Osteocyte (in vitro differentiated cells): ENCODE measurements at regions not wholly inside any gene's neighbourhood (a gene's known extent, or its start where the extent isn't known, plus 50 kb on each side); places are given as distances from the start of the nearest gene placed in this dataset.
A peak's percentile ranks its signal among the peaks of the same experiment; 100 is the strongest.

ENCODE experiments used
- DNase-seq: peaks from one replicate; pipeline ENCODE4 v3.0.0; 2021; ENCODE audit warnings: mixed read lengths; ENCODE audit not compliant: unreplicated experiment; ENCODE audit errors: extremely low spot score
- H3K27ac Mint-ChIP-seq: one replicate; pipeline ENCODE4 v1.8.0; 2021; ENCODE audit warnings: mild to moderate bottlenecking, mixed read lengths; ENCODE audit not compliant: unreplicated experiment
- H3K27me3 Mint-ChIP-seq: one replicate; pipeline ENCODE4 v1.8.0; 2021; ENCODE audit warnings: mixed read lengths; ENCODE audit not compliant: unreplicated experiment
- H3K36me3 Mint-ChIP-seq: one replicate; pipeline ENCODE4 v1.8.0; 2021; ENCODE audit warnings: mixed read lengths; ENCODE audit not compliant: unreplicated experiment
- H3K4me1 Mint-ChIP-seq: one replicate; pipeline ENCODE4 v1.8.0; 2021; ENCODE audit warnings: mixed read lengths; ENCODE audit not compliant: unreplicated experiment
- H3K4me3 Mint-ChIP-seq: one replicate; pipeline ENCODE4 v1.8.0; 2021; ENCODE audit warnings: mild to moderate bottlenecking, moderate library complexity, mixed read lengths; ENCODE audit not compliant: unreplicated experiment
- H3K9me3 Mint-ChIP-seq: one replicate; pipeline ENCODE4 v1.8.0; 2021; ENCODE audit warnings: mixed read lengths; ENCODE audit not compliant: unreplicated experiment
- CTCF ChIP-seq: fragments of 200-600 bp; sonication (generic); IDR thresholded peaks from 2 replicates; pipeline ENCODE4 v1.5.0; 2021; ENCODE audit warnings: antibody characterized with exemption, mild to moderate bottlenecking, moderate library complexity

- no peak for DNase-seq
- Mint-ChIP-seq H3K27ac (no peak overlapping the region), H3K4me3 (no peak overlapping the region), H3K4me1 (no peaks in the 10 kb centered on the region), H3K27me3 (peaks cover 45% of the 10 kb centered on the region), H3K9me3 (peaks cover 14% of the 10 kb centered on the region), H3K36me3 (no peaks in the 10 kb centered on the region)
- TF ChIP-seq CTCF: no peak
These were observed 1524.6 kb downstream of the TBC1D22A start for GRCh38 chr22:48287031-48287430.

- H3K27ac Mint-ChIP-seq: no peak overlapping the region
- H3K36me3 Mint-ChIP-seq: no peaks in the 10 kb centered on the region
- H3K27me3 Mint-ChIP-seq: peaks cover 59% of the 10 kb centered on the region
- no peak overlapping the region for H3K4me3 Mint-ChIP-seq
- no peaks in the 10 kb centered on the region for H3K4me1 Mint-ChIP-seq
- peaks cover 20% of the 10 kb centered on the region for H3K9me3 Mint-ChIP-seq
- no peak for TF ChIP-seq CTCF
- no peak for DNase-seq
These were observed 1522.2 kb downstream of the TBC1D22A start for GRCh38 chr22:48284671-48285070.

DNA sequence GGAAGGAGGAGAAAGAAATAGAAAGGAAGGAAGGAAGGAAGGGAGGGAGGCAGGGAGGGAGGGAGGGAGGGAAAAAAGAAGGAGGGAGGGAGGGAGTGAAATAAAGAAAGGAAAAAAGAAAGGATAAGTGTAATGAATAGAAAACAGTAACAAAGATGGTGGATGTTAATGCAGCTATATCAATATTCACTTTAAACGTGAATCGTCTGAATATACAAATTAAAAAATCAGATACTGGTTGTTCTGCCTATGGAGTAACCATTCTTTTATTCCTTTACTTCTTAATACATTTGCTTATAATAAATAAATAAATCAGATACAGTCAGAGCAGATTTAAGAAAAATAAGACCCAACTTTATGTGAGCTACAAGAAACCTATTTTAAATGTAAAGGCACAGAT, 1520.4 kb downstream of the TBC1D22A start:
- Mint-ChIP-seq H3K27ac (no peak overlapping the region), H3K4me1 (no peaks in the 10 kb centered on the region), H3K4me3 (no peak overlapping the region), H3K27me3 (peaks cover 60% of the 10 kb centered on the region), H3K36me3 (no peaks in the 10 kb centered on the region), H3K9me3 (peaks cover 20% of the 10 kb centered on the region)
- no peak for TF ChIP-seq CTCF
- no peak for DNase-seq

DNA sequence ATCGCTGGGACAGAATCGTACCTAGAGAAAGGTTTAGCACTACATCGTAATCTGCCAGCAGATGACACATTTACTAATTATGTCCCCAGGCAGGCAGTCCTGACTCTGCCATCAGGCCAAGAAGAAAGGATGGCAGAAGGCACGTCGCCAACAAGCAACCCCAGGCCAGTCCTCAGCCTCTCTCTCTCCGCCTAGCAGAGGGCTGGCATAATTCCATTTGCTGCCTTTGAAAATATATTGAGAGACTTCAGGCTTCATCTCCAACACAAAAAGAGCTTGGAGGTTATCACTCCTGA, 1517.0 kb downstream of the TBC1D22A start:
- H3K27me3 Mint-ChIP-seq: peaks cover 34% of the 10 kb centered on the region
- no peak for DNase-seq
- H3K36me3 Mint-ChIP-seq: no peaks in the 10 kb centered on the region
- H3K4me3 Mint-ChIP-seq: no peak overlapping the region
- H3K27ac Mint-ChIP-seq: no peak overlapping the region
- no peaks in the 10 kb centered on the region for H3K4me1 Mint-ChIP-seq
- peaks cover 20% of the 10 kb centered on the region for H3K9me3 Mint-ChIP-seq
- no peak for TF ChIP-seq CTCF

- H3K36me3 Mint-ChIP-seq: no peaks in the 10 kb centered on the region
- peaks cover 32% of the 10 kb centered on the region for H3K27me3 Mint-ChIP-seq
- no peaks in the 10 kb centered on the region for H3K4me1 Mint-ChIP-seq
- no peak overlapping the region for H3K4me3 Mint-ChIP-seq
- no peak overlapping the region for H3K27ac Mint-ChIP-seq
- peaks cover 15% of the 10 kb centered on the region for H3K9me3 Mint-ChIP-seq
- TF ChIP-seq CTCF: no peak
- DNase-seq: peak; percentile 77
These were observed 1516.4 kb downstream of the TBC1D22A start for GRCh38 chr22:48278620-48279460.
